H1 (cell line): ENCODE measurements at regions not wholly inside any gene's neighbourhood (a gene's known extent, or its start where the extent isn't known, plus 50 kb on each side); places are given as distances from the start of the nearest gene placed in this dataset.

Source experiments
- ASH2L ChIP-seq: fragments of 200-600, 300-600 bp; sonication (generic); IDR thresholded peaks from one replicate; pipeline ENCODE4 v1.7.1; 2017; ENCODE audit warnings: low read length
- CBX5 ChIP-seq: fragments of 300-800, 300-1000 bp; sonication (generic); IDR thresholded peaks from 2 replicates; pipeline ENCODE4 v1.7.1; 2016; ENCODE audit warnings: antibody characterized with exemption, low read length, low read depth
- EZH2 ChIP-seq: fragments of 200-600 bp; sonication (generic); IDR thresholded peaks from 2 replicates; pipeline ENCODE4 v1.7.1; 2012; ENCODE audit warnings: low read depth, mild to moderate bottlenecking, moderate library complexity, low read length, inconsistent platforms; ENCODE audit not compliant: severe bottlenecking
- GABPA ChIP-seq: IDR thresholded peaks from 2 replicates; pipeline ENCODE4 v1.6.1; 2011; ENCODE audit warnings: mild to moderate bottlenecking, low read length, moderate library complexity, borderline replicate concordance; ENCODE audit not compliant: insufficient read depth
- POLR2A ChIP-seq, 2 experiments: IDR thresholded peaks; 1 replicate in 1 of 2; 2 replicates in 1 of 2; pipeline ENCODE4 v1.6.1; 2011; ENCODE audit warnings: low read depth in 2 of 2, low read length in 2 of 2, mild to moderate bottlenecking in 2 of 2; ENCODE audit errors: control extremely low read depth in 1 of 2
- SUZ12 ChIP-seq: fragments of 200-600 bp; sonication (generic); IDR thresholded peaks from 2 replicates; pipeline ENCODE4 v1.6.1; 2012; ENCODE audit warnings: mild to moderate bottlenecking, inconsistent platforms, low read length, moderate library complexity, mixed read lengths
- TAF1 ChIP-seq: IDR thresholded peaks from 2 replicates; pipeline ENCODE4 v1.6.1; 2011; ENCODE audit warnings: mild to moderate bottlenecking, low read depth, low read length
- TF ChIP-seq, protein P1 (sequence below), 3 experiments: IDR thresholded peaks; 1 replicate in 2 of 3; 2 replicates in 1 of 3; pipeline versions ENCODE4 v1.5.1 to v1.6.1; 2011; ENCODE audit warnings: low read length in 3 of 3, mild to moderate bottlenecking in 3 of 3, inconsistent platforms in 2 of 3, low read depth in 1 of 3, moderate library complexity in 1 of 3; ENCODE audit not compliant: insufficient read depth in 1 of 3; ENCODE audit errors: control extremely low read depth in 1 of 3
- TF ChIP-seq, protein P2 (sequence below): IDR thresholded peaks from 2 replicates; pipeline ENCODE4 v1.6.1; 2011; ENCODE audit warnings: low read length, improper control_type of control experiment

DNA sequence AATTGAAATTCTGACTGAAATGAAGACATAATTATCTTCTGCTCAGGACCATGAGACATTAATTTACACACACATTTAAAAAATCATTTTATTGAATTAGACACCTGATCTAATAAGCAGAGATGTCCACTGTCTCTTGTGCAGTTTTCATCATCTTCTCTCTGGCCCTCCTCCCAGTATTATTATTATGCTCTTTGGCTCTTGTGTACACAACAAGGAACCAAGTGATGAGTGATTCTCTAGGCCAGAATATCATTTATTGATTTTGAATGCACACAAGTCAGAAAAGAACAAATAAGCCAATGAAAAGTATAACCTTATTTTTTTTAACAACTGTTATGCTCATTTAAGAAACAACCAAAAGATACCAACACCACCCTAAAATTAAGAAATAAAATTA is 244.7 kb upstream of the KRR1 start:
- TF ChIP-seq CBX5 (no peak), POLR2A (IDR thresholded peaks at IDR 0.05; ENCODE audit: control extremely low read depth in 1 of 2, low read depth in 2 of 2, low read length in 2 of 2) (no peak), SUZ12 (no peak), GABPA (no peak), EZH2 (no peak), TAF1 (no peak), ASH2L (no peak)
- TF ChIP-seq, protein P1, sequence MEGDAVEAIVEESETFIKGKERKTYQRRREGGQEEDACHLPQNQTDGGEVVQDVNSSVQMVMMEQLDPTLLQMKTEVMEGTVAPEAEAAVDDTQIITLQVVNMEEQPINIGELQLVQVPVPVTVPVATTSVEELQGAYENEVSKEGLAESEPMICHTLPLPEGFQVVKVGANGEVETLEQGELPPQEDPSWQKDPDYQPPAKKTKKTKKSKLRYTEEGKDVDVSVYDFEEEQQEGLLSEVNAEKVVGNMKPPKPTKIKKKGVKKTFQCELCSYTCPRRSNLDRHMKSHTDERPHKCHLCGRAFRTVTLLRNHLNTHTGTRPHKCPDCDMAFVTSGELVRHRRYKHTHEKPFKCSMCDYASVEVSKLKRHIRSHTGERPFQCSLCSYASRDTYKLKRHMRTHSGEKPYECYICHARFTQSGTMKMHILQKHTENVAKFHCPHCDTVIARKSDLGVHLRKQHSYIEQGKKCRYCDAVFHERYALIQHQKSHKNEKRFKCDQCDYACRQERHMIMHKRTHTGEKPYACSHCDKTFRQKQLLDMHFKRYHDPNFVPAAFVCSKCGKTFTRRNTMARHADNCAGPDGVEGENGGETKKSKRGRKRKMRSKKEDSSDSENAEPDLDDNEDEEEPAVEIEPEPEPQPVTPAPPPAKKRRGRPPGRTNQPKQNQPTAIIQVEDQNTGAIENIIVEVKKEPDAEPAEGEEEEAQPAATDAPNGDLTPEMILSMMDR (IDR thresholded peaks at IDR 0.05; ENCODE audit: control extremely low read depth in 1 of 3, insufficient read depth in 1 of 3, low read depth in 1 of 3, low read length in 3 of 3), result no peak
- TF ChIP-seq, protein P2, sequence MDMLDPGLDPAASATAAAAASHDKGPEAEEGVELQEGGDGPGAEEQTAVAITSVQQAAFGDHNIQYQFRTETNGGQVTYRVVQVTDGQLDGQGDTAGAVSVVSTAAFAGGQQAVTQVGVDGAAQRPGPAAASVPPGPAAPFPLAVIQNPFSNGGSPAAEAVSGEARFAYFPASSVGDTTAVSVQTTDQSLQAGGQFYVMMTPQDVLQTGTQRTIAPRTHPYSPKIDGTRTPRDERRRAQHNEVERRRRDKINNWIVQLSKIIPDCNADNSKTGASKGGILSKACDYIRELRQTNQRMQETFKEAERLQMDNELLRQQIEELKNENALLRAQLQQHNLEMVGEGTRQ, result no peak
